ENCODE measurements at regions not wholly inside any gene's neighbourhood (a gene's known extent, or its start where the extent isn't known, plus 50 kb on each side); places are given as distances from the start of the nearest gene placed in this dataset.
A peak's percentile ranks its signal among the peaks of the same experiment; 100 is the strongest.
"Not testable (repeated sequence)": the region's sequence is repeated elsewhere in the genome, so short reads cannot be mapped to it uniquely, and the experiment has no call there.

- Mint-ChIP-seq H3K4me1 (peaks cover 19% of the 10 kb centered on the region), H3K27me3 (ENCODE audit: low read depth) (peaks cover 21% of the 10 kb centered on the region)
- DNase-seq (ENCODE audit: low spot score); H3K4me3 Mint-ChIP-seq; ATAC-seq; H3K27ac Mint-ChIP-seq; POLR2A ChIA-PET; H3K36me3 Mint-ChIP-seq; CTCF ChIA-PET; H3K9me3 Mint-ChIP-seq: not testable (repeated sequence)
These were observed 87.1 kb downstream of the EOMES start for GRCh38 chr3:27635006-27635405.

GRCh38 chr3:27633224-27633545, 88.9 kb downstream of the EOMES start:
- H3K4me3 Mint-ChIP-seq = peak overlapping the region; percentile 66
- ATAC-seq = peak; percentile 40
- ChIA-PET POLR2A (interaction anchor here (1.1 to 1.4 kb wide), 3 partner anchors 48 to 149 kb away, joined by 3 to 5 read pairs (median 4); partner anchors contain the start of gene SLC4A7), CTCF (interaction anchor here (0.8 to 2.0 kb wide), 6 partner anchors 10 to 99 kb away, joined by 3 to 12 read pairs (median 4); no protein-coding TSS in a partner anchor)
- H3K27me3 Mint-ChIP-seq (ENCODE audit: low read depth) = peaks cover 21% of the 10 kb centered on the region
- peaks cover 19% of the 10 kb centered on the region for H3K4me1 Mint-ChIP-seq
- DNase-seq (ENCODE audit: low spot score) = no peak
- H3K27ac Mint-ChIP-seq = peak overlapping the region; percentile 41; the same call in 1 of the 2 replicates
- TF ChIP-seq MAX (CRISPR knock-in tag; IDR thresholded peaks at IDR 0.05) = no peak
- TF ChIP-seq ZMAT4 (CRISPR knock-in tag; IDR thresholded peaks at IDR 0.05) = no peak
- no peak for TF ChIP-seq ZNF425 (CRISPR knock-in tag; conservative IDR thresholded peaks at IDR 0.05)
- TF ChIP-seq NFATC4 (CRISPR knock-in tag; IDR thresholded peaks at IDR 0.05) = no peak
- no peak for TF ChIP-seq ZNF121 (CRISPR knock-in tag; IDR thresholded peaks at IDR 0.05)
- TF ChIP-seq SOX15 (CRISPR knock-in tag; IDR thresholded peaks at IDR 0.05) = no peak
- no peak for TF ChIP-seq JUN (CRISPR knock-in tag; IDR thresholded peaks at IDR 0.05)
- TF ChIP-seq HMGXB4 (CRISPR knock-in tag; IDR thresholded peaks at IDR 0.05) = no peak
- TF ChIP-seq ATF6 (CRISPR knock-in tag; IDR thresholded peaks at IDR 0.05) = no peak
- TF ChIP-seq ATF1 (CRISPR knock-in tag; IDR thresholded peaks at IDR 0.05) = no peak
- TF ChIP-seq IRF2 (CRISPR knock-in tag; IDR thresholded peaks at IDR 0.05; ENCODE audit: borderline replicate concordance, low read depth) = no peak
- TF ChIP-seq ZNF263 (CRISPR knock-in tag; IDR thresholded peaks at IDR 0.05; ENCODE audit: low read depth) = no peak
- no peak for TF ChIP-seq E2F4 (CRISPR knock-in tag; IDR thresholded peaks at IDR 0.05; ENCODE audit: borderline replicate concordance, low read depth)
- no peak for TF ChIP-seq RELA (CRISPR knock-in tag; IDR thresholded peaks at IDR 0.05; ENCODE audit: borderline replicate concordance)
- no peak for TF ChIP-seq ZNF281 (CRISPR knock-in tag; IDR thresholded peaks at IDR 0.05)
- no peak for TF ChIP-seq NR2C2 (CRISPR knock-in tag; IDR thresholded peaks at IDR 0.05)
- TF ChIP-seq E2F1 (CRISPR knock-in tag; IDR thresholded peaks at IDR 0.05) = no peak
- no peak for TF ChIP-seq FOXK1 (CRISPR knock-in tag; IDR thresholded peaks at IDR 0.05)
- TF ChIP-seq USF1 (CRISPR knock-in tag; IDR thresholded peaks at IDR 0.05) = no peak
- no peaks in the 10 kb centered on the region for H3K36me3 Mint-ChIP-seq
- H3K9me3 Mint-ChIP-seq = no peaks in the 10 kb centered on the region

All from WTC11 (cell line).